ENCODE measurements at regions not wholly inside any gene's neighbourhood (a gene's known extent, or its start where the extent isn't known, plus 50 kb on each side); places are given as distances from the start of the nearest gene placed in this dataset.

DNA sequence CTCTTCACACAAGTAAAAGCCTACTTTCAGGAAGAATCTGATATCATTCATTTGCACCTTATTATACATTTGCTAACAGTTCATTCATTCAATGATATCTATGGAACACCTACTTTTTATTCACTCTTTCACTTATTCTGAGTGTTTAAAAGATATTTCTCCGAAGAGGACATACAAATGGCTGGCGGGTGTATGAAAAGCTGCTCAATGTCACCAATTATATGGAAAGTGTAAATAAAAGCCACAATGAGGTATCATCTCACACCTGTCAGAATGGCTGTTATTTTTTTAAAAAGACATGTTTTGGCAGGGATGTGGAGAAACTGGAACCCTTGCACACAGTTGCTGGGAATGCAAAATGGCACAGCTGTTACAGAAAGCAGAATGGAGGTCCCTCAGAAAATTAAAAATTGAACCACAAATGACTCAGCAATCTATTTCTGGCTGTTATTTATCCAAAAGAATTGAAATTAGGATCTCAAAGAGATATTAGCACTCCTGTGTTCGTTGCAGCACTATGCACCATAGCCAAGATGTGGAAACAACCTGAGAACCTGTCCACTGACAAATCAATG, 127.6 kb upstream of the IRS2 start:
- TF ChIP-seq, protein P1, sequence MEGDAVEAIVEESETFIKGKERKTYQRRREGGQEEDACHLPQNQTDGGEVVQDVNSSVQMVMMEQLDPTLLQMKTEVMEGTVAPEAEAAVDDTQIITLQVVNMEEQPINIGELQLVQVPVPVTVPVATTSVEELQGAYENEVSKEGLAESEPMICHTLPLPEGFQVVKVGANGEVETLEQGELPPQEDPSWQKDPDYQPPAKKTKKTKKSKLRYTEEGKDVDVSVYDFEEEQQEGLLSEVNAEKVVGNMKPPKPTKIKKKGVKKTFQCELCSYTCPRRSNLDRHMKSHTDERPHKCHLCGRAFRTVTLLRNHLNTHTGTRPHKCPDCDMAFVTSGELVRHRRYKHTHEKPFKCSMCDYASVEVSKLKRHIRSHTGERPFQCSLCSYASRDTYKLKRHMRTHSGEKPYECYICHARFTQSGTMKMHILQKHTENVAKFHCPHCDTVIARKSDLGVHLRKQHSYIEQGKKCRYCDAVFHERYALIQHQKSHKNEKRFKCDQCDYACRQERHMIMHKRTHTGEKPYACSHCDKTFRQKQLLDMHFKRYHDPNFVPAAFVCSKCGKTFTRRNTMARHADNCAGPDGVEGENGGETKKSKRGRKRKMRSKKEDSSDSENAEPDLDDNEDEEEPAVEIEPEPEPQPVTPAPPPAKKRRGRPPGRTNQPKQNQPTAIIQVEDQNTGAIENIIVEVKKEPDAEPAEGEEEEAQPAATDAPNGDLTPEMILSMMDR (IDR thresholded peaks at IDR 0.05): no peak
- TF ChIP-seq POLR2A (IDR thresholded peaks at IDR 0.05): no peak
- no peak overlapping the region for H3K4me3 ChIP-seq (ENCODE audit: low read depth, poor library complexity, severe bottlenecking)
- intact Hi-C loops (cut with DNase I; ENCODE audit: low total_unique reads): no loop called here
- WGBS, 2 donors: 57 to 72% methylated on average over 3 of the region's 3 CpGs
- no peak for DNase-seq (ENCODE audit: low spot score in 2 of 2)

GRCh38 chr13:109913186-109913585, 126.8 kb upstream of the IRS2 start:
- intact Hi-C loops (cut with DNase I; ENCODE audit: low total_unique reads): no loop called here
- WGBS, 2 donors: 77 to 88% methylated on average over 1 of the region's 1 CpG
- no peak for DNase-seq (ENCODE audit: low spot score in 2 of 2)
- no peak overlapping the region for H3K4me3 ChIP-seq (ENCODE audit: low read depth, poor library complexity, severe bottlenecking)
- TF ChIP-seq, protein P1 (IDR thresholded peaks at IDR 0.05): no peak

DNA sequence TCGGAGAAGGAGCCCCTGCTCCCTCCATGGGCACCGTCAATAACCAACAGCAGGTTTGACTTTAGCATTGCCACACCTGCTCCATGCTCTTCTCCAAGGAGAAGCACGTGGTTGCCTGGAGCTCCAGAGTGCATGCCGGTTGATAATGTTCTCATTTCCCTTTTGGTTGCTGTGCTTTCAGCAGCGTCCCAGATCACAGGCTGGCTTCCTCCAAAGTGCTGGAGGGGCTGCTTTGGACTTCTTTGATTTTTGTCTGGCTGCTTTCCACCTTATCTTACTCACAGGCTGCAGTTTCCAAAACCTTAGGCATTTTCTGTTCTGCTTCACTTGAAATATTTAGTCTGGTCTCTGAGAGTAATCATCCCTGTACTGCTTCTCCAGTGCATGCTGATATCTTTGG, 123.8 kb upstream of the IRS2 start:
- no peak overlapping the region for H3K4me3 ChIP-seq (ENCODE audit: low read depth, poor library complexity, severe bottlenecking)
- TF ChIP-seq, protein P1 (IDR thresholded peaks at IDR 0.05): no peak
- TF ChIP-seq POLR2A (IDR thresholded peaks at IDR 0.05): no peak
- WGBS, 2 donors: 12 to 31% methylated on average over 5 of the region's 5 CpGs
- no peak for DNase-seq (ENCODE audit: low spot score in 2 of 2)
- intact Hi-C loops (cut with DNase I; ENCODE audit: low total_unique reads): no loop called here

GRCh38 chr13:109906976-109907375, 120.6 kb upstream of the IRS2 start:
- intact Hi-C loops (cut with DNase I; ENCODE audit: low total_unique reads): no loop called here
- 59 to 65% methylated on average over 3 of the region's 3 CpGs for WGBS, 2 donors
- H3K4me3 ChIP-seq (ENCODE audit: low read depth, poor library complexity, severe bottlenecking): no peak overlapping the region
- no peak for DNase-seq (ENCODE audit: low spot score in 2 of 2)
- TF ChIP-seq, protein P1 (IDR thresholded peaks at IDR 0.05): no peak
- TF ChIP-seq POLR2A (IDR thresholded peaks at IDR 0.05): no peak

GRCh38 chr13:109904218-109904617, 117.8 kb upstream of the IRS2 start:
- TF ChIP-seq, protein P1 (IDR thresholded peaks at IDR 0.05): no peak
- TF ChIP-seq POLR2A (IDR thresholded peaks at IDR 0.05): no peak
- DNase-seq (ENCODE audit: low spot score in 2 of 2): no peak
- H3K4me3 ChIP-seq (ENCODE audit: low read depth, poor library complexity, severe bottlenecking): no peak overlapping the region
- WGBS, 2 donors: 63 to 68% methylated on average over 4 of the region's 4 CpGs
- intact Hi-C loops (cut with DNase I; ENCODE audit: low total_unique reads): no loop called here

DNA sequence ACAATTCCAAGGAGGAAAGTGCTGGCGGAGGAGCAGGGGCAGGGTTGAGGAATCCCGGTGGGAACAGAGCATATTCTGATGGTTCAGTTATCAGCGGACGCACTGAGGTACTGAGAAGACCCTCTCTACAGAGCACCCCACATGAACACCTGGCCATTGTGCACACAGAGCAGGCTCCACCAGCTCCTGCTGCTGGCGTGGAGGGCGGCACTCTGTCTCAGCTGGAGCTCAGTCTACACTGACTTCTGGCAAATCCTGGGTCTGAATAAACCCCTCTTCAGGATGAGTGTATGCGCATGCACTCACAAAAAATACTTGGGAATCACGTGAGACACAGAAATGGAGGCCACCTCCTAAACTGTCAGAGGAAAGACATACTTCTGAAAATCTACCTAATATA, 114.4 kb upstream of the IRS2 start:
- no peak for DNase-seq (ENCODE audit: low spot score in 2 of 2)
- no peak overlapping the region for H3K4me3 ChIP-seq (ENCODE audit: low read depth, poor library complexity, severe bottlenecking)
- WGBS, 2 donors: 81 to 82% methylated on average over 6 to 8 of the region's 8 CpGs
- intact Hi-C loops (cut with DNase I; ENCODE audit: low total_unique reads): no loop called here
- TF ChIP-seq, protein P1 (IDR thresholded peaks at IDR 0.05): no peak
- TF ChIP-seq POLR2A (IDR thresholded peaks at IDR 0.05): no peak

All from lower leg skin (tissue), 4 donors.